ENCODE measurements at regions not wholly inside any gene's neighbourhood (a gene's known extent, or its start where the extent isn't known, plus 50 kb on each side); places are given as distances from the start of the nearest gene placed in this dataset.

DNA sequence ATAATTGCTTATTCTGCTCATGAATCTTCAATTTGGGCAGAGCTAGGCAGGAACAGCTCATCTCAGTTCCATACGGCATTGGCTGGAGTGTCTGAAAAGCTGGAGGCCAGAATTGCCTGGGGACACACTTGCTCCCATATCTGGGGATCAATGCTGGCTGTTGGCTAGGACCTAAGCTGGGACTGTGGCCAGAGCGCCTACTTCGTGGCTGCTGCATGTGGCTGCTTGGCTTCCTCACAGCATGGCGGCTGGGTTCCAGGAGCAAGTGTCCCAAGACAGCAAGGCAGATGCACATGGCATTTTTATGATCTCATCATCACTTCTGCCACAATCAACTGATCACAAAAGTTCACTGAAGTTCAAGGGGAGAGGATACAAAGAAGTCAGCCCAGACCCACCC is 200.2 kb downstream of the TTC8 start:
- no peak for DNase-seq

- DNase-seq, result no peak
Observed at GRCh38 chr14:89025561-89026236, 201.2 kb downstream of the TTC8 start.

DNA sequence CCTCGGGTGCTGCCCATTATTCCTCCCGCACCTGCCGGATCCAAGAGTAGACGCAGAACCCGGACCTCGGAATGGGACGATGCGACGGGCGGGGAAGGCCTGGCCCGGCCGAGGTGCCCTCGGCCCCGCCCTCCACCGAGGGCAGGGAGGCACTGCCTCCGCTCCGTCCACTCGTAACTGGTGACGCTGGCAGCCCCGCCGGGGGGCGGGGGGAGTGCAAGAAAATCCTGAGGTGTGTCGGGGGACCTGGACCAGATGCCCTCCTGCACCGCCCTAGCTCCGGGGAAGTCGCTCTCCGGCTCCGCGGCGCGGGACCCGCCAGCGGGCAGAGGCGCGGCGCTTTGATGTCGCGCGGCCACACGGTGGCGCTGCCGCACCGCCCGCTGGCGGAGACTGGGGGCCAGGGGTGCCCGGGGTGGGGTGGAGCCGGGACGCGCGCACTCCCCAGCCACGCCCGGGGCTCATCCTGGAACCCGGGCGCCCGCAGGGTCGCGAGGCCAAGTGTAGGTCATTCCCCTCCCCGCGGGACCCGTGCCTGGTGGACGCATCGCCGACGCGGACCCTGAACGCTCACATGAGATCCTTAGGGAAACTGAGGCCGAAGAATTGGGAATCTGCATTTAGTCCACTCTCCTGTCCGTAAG is 202.8 kb downstream of the TTC8 start:
- peak; percentile 51 for DNase-seq

- DNase-seq, result no peak
Observed at GRCh38 chr14:89028462-89029134, 204.1 kb downstream of the TTC8 start.

DNA sequence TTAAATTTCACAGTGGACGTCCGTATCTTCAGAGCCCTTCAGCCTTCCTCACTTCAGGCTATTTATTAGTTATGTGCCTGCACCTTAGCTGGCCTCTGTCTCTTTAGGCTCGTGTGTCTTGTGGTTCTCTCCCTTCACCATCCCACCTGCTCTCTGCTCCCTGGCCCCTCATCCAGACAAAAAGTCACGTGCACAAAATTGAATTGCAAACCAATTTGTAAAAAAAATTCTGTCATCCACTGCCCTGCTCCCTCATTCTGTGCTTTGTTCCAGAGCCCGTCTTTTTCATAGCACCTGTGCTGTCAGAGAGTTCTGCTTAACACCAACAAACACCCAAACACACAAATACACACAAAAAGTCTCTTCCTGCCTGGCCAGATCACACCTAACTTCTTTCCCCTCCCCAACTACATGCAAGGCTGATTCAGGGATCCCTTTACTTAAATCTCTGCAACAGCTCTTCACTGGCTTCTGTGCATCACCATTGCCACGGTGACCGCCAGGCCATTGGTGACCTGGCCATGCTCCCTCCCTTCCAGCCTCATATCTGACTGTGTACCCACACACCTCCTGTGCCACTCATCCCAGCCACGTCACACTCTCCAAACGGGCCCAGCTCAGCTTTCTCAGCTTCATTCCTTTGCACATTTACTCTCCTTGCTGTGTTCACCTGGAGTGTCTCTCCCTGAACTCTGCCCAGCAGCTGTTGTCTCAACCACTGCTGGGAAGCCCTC is 205.7 kb downstream of the TTC8 start:
- no peak for DNase-seq

- DNase-seq, result no peak
Observed at GRCh38 chr14:89030921-89031320, 206.5 kb downstream of the TTC8 start.

DNA sequence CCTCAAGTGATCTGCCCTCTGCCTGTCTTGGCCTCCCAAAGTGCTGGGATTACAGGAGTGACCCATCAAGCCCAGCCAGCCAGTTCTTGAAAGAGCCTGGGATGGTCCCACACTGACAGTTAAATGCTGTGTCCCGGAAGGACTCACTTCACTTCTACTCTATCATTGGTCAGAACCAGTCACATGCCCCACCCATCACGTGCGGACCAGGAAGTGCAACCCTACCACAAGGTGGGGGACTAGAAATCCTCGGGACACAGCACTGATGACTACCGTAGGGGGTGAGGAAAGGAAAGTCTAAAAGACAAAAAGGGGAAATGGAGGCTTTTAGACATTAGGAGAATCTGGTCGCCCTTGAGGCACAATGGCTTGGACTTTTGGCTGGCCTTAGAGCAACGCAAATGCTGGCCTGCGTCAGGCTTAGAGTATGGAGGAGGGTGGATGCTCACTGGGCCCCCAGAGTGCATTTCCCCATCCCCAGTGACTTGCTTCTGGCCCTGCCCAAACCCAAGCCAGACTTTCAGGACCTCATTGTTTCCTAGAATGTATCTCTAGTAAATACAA is 207.7 kb downstream of the TTC8 start:
- DNase-seq, result no peak

DNA sequence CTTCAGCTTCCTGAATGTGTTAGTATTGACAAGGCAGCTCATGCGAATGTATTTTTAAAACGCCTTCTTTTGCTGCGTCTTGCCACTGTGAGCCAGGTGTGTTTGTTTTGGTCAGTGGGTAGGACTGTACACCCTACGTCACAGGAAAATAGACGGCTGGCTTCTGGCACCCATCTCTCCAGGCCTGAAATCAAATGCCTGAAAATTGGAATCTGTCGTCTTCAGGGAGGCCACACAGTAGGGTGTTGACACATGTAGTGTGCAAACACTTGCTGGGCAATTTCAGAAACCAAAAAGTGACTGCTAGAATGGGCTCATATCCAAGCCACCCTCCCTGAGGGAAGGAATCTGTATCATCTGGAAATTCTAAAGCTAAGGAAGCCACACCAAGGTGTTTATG is 209.3 kb downstream of the TTC8 start:
- no peak for DNase-seq

GRCh38 chr14:89036371-89036770 is 211.9 kb downstream of the TTC8 start:
- no peak for DNase-seq

DNA sequence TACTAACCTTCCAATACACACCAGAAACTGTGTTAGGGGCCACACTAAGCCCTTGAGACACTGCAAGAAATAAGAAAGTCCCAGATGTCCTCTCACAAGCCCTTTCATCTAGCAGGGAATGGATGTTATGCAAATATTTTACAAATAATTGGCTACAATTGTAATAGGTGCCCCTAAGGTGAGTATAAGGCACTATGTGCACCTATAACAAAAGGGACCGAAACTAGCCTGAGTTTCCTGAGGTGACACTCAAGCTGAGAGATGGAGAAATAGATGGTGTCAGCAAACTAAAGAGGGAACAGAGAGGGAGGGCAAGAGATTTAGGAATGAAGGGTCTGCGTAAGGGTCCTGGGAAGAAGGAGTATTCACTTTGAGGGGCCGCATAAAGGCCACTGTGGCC is 212.6 kb downstream of the TTC8 start:
- DNase-seq, result no peak

DNA sequence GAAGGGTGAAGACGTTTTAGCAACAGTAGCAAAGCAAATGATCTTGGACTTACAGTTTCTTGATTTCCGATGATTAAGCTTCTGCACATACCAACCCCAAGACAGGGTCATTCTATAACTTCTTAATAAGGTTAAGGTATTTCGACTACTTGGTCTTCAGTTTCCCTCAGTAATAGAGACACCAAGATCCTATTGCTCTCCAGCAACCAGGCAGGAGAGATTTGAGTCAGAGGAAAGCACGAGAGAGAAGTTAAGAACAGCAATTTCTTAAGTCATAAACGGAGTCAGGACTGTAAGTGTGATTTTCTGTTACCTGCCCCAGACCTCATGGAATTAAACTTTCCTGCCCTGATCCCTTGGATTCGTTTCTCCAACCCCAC is 215.6 kb downstream of the TTC8 start:
- DNase-seq, result no peak

DNA sequence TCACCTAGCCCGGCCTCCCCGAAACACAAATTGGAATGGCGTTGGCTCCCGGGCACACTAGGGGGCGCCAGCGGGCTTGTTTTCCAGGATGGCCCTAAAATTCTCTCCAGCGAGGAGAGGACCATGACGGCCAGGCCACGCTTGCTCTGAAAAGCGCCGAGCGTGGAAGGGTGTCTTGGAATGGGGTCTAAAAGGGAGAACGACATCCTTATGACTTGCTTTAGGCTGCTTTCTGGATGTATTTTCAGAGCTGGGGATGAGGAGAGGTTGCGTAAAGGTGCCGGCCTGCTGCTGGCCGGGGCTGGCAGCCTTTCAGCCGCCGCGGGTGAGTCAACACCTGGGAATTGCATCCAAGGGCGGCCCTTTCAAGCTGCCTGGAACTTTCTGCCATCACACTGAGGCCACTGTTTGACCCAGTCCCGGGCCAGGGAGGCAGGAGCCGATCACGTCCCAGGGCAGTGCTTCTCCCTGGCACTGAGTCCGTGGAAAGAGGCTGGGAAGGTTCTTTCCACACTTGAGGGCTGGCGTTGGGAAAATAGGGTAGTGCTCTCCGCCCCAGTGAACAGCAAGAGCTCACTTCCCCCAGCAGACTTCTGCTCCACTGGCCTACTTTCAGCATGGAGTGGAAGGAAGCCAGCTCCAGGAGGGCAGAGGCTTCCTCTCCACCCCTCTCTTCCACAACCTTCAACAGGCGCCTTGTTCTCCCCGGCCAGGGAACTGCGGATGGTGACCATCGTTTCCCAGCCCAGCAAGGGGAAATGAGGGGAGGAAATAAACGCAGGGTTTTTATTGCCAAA is 216.2 kb downstream of the TTC8 start:
- DNase-seq, result peak; percentile 76

GRCh38 chr14:89041257-89041582 is 216.8 kb downstream of the TTC8 start:
- no peak for DNase-seq

GRCh38 chr14:89042021-89042420 is 217.6 kb downstream of the TTC8 start:
- no peak for DNase-seq

DNA sequence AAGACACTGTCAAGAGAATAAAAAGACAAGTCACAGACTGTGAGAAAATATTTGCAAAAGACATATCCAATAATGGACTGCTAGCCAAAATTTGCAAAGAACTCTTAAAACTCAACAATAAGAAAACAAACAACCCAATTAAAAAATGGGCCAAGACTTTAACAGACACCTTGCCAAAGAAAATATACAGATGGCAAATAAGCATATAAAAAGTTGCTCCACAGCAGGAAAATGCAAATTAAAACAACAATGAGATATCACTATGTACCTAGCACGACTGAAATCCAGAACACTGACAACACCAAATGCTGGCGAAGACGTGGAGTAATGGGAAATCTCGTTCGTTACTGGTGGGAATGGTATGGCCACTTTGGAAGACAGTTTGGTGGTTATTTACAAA is 228.9 kb downstream of the TTC8 start:
- DNase-seq, result no peak

GRCh38 chr14:89056394-89056793 is 231.9 kb downstream of the TTC8 start:
- no peak for DNase-seq

DNA sequence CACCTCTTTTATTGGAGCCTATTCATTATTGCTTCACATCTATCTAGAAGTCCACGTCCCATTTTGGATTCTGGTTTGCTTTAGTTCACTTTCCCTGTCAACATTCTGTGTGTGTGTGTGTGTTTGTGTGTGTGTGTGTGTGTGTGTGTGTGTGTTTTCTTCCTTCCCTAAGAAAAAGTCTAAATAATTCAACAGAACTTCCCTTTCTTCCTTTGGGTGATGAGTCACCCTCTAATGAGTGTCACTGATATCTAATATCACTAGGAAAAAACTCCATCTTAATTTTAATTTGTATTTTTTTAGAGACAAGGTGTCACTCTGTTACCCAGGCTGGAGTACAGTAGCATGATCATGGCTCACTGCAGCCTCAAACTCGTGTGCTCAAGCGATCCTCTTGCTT is 234.2 kb downstream of the TTC8 start:
- no peak for DNase-seq

GRCh38 chr14:89060191-89060590 is 235.7 kb downstream of the TTC8 start:
- DNase-seq, result no peak

- DNase-seq, result no peak
Observed at GRCh38 chr14:89061696-89062095, 237.2 kb downstream of the TTC8 start.

GRCh38 chr14:89065879-89066278 is 241.4 kb downstream of the TTC8 start:
- no peak for DNase-seq

GRCh38 chr14:89067293-89067972 is 243.0 kb downstream of the TTC8 start:
- peak; percentile 47 for DNase-seq
